ENCODE measurements at regions not wholly inside any gene's neighbourhood (a gene's known extent, or its start where the extent isn't known, plus 50 kb on each side); places are given as distances from the start of the nearest gene placed in this dataset.

GRCh38 chrX:124634363-124634762 lies 288.0 kb downstream of the SH2D1A start:
- H3T11ph ChIP-seq (ENCODE audit: low read length) = no peak overlapping the region
- no peak overlapping the region for H3K4me3 Mint-ChIP-seq
- no peak overlapping the region for H3K23ac ChIP-seq (ENCODE audit: insufficient read length, low read depth, low read length)
- WGBS (ENCODE audit: extremely low coverage, insufficient read length, low lambda C conversion rate) = no CpG with 5 or more reads among the region's 4 CpGs
- H3K36me3 Mint-ChIP-seq (ENCODE audit: insufficient read depth in 1 of 3, low read depth in 3 of 3) = no peaks in the 10 kb centered on the region
- no peak overlapping the region for H2BK120ac ChIP-seq (ENCODE audit: low read depth, low read length, poor library complexity, severe bottlenecking)
- H2BK12ac ChIP-seq (ENCODE audit: insufficient read length, low read depth, low read length) = no peak overlapping the region
- H2BK5ac ChIP-seq (ENCODE audit: insufficient read length, low read length) = no peak overlapping the region
- peaks cover 9% of the 10 kb centered on the region for H3K9me3 ChIP-seq (ENCODE audit: control insufficient read depth, low read depth, low read length)
- TF ChIP-seq CTCF (conservative IDR thresholded peaks at IDR 0.05) = no peak
- H3K27me3 ChIP-seq (ENCODE audit: insufficient read depth, low read length) = no peaks in the 10 kb centered on the region
- H3K4me1 Mint-ChIP-seq = no peaks in the 10 kb centered on the region
- no peak overlapping the region for H3K4ac ChIP-seq (ENCODE audit: low read depth, low read length)
- no peak overlapping the region for H3K56ac ChIP-seq (ENCODE audit: insufficient read length, low read depth, low read length)
- no peaks in the 10 kb centered on the region for H3K79me2 ChIP-seq (ENCODE audit: insufficient read depth, low read length)
- H3K14ac ChIP-seq (ENCODE audit: insufficient read depth, low read length) = no peak overlapping the region
- H3K4me1 ChIP-seq (ENCODE audit: insufficient read depth, low read length) = no peaks in the 10 kb centered on the region
- H3K23me2 ChIP-seq (ENCODE audit: insufficient read length, low read depth, low read length, poor library complexity, severe bottlenecking) = no peaks in the 10 kb centered on the region
- DNase-seq = no peak
- no peak overlapping the region for H3K4me2 ChIP-seq (ENCODE audit: insufficient read depth, insufficient read length, low read length)
- no peak overlapping the region for H4K8ac ChIP-seq (replicated peaks; ENCODE audit: insufficient read length, low read depth, low read length)
- no peak overlapping the region for H4K5ac ChIP-seq (ENCODE audit: insufficient read length, low read depth, low read length)
- no peak overlapping the region for H2BK20ac ChIP-seq (ENCODE audit: low read depth, low read length, poor library complexity, severe bottlenecking)
- H2BK15ac ChIP-seq (ENCODE audit: low read depth, low read length) = no peak overlapping the region
- H3K27me3 Mint-ChIP-seq (ENCODE audit: low read depth) = no peaks in the 10 kb centered on the region; the same call in 1 of the 2 replicates
- H3K79me1 ChIP-seq (ENCODE audit: insufficient read depth, low read depth, low read length, poor library complexity, severe bottlenecking) = no peaks in the 10 kb centered on the region
- no peak overlapping the region for H2AFZ ChIP-seq (ENCODE audit: low read length)
- no peak overlapping the region for H3K27ac Mint-ChIP-seq
- no peak overlapping the region for H2AK5ac ChIP-seq (ENCODE audit: insufficient read length, low read length)
- no peak overlapping the region for H3K27ac ChIP-seq (ENCODE audit: insufficient read length, low read depth, low read length)
- no peak overlapping the region for H3K18ac ChIP-seq (ENCODE audit: insufficient read length, low read depth, low read length)
- no peaks in the 10 kb centered on the region for H4K20me1 ChIP-seq (ENCODE audit: control insufficient read depth, insufficient read depth, insufficient read length)
- no peak overlapping the region for H3K9ac ChIP-seq (ENCODE audit: extremely low read depth, insufficient read length, low read length)
- H3K9me3 Mint-ChIP-seq = no peaks in the 10 kb centered on the region; a peak in 2 of 5 replicates
- H4K91ac ChIP-seq (ENCODE audit: insufficient read length, low read depth, low read length) = no peak overlapping the region
